Stimulated activated naive CD4-positive, alpha-beta T cell treated with Interleukin-2 at 50 U/mL for 16 hours (primary cell): ENCODE measurements at regions not wholly inside any gene's neighbourhood (a gene's known extent, or its start where the extent isn't known, plus 50 kb on each side); places are given as distances from the start of the nearest gene placed in this dataset.
"Not testable (repeated sequence)": the region's sequence is repeated elsewhere in the genome, so short reads cannot be mapped to it uniquely, and the experiment has no call there.

Source experiments
- DNase-seq: peaks from one replicate; lab custom pipeline; 2025; lab: John Stamatoyannopoulos, UW

DNA sequence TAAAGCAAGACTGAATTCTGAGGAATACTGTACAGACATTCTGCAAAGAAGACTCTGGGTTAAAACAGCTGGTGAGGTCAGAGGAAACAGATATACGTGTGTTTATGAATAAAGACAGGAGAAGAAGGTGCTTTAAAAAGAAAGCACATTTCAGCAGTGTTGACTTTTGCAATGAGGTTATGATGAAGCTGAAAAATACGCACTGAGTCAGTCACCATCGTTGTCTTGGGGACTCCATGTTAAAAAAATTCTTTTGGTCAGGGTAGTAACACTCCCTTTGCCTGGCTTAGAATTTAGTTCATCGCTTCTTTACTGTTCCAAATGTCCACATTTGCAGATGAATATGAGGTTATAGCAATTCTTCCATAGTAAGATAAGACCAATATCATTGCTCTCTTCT lies 1049.0 kb downstream of the TSN start:
- DNase-seq: no peak

DNA sequence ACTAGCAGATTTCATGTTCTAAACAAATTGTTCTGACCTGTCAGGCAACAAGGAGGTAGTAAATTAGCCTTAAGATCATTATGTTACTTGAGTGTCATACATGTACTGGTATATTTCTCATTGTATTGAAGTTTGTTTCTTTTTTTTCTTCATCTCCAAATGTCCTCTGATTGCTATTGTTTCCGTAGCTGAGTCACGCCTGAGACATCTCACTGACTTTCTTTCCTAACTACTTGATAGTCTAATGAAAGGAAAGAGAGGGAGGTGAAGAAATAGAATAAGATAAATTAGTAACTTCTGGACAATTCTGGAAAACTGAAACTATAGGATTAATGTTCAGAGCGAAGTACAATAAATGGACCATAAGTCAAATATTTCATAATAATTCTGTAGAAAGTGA lies 1049.9 kb downstream of the TSN start:
- no peak for DNase-seq

DNA sequence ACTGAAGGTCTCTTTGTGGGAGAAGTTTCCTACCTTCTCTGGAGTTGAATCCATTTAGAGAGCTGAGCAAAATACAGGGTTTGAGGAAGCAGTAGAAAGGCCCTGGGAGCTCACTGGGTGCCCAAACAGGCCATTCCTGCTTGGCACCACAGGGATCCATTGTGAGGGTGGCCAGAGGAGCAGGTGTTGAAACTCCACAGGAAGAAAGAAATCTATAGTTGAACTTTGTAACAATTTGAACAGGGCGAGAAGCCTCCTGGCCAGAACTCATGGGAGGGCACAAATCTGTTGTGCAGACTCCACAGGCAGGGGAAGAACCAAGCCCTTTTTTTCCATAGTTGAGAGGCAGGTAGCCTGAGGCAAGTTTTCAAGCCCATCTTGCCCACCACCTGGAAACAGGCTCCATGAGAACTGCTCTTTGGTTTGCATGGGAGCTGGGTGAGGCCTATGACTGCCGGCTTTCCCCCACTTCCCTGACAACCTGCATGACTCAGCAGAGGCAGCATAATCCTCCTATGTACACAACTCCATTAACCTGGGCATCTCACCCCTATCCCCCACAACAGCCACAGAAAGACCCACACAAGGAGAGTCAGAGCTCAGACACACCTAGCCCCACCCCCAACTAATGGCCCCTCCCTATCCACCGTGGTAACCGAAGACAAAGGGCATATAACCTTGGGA lies 1053.0 kb downstream of the TSN start:
- no peak for DNase-seq

DNA sequence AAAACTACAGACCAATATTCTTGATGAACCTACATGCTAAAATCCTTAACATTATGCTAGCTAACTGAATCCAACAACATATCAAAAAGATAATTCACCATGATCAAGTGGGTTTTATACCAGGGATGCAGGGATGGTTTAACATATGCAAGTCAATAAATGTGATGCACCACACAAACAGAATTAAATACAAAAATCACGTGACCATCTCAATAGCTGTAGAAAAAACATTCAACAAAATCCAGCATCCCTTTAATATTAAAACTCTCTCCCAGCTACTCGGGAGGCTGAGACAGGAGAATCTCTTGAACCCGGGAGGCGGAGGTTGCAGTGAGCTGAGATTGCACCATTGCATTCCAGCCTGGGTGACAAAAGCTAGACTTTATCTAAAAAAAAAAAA lies 1056.8 kb downstream of the TSN start:
- DNase-seq: not testable (repeated sequence)

DNA sequence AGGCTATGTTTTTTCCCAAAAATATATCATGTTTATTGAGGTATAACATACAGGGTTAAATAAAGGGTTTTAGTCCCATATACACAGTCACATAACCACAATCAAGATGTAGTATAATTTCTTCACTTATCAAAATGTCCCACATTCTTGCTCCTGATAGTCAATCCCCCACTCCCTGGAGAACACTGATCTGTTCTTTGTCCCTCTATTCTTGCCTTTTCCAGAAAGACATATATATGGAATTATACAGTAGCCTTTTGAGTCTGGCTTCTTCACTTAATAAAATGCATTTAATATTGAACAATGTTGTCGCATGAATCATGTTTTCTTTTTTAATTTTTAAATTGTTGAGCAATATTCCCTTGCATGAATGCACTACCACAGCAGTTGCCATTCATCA lies 1059.7 kb downstream of the TSN start:
- DNase-seq: no peak

DNA sequence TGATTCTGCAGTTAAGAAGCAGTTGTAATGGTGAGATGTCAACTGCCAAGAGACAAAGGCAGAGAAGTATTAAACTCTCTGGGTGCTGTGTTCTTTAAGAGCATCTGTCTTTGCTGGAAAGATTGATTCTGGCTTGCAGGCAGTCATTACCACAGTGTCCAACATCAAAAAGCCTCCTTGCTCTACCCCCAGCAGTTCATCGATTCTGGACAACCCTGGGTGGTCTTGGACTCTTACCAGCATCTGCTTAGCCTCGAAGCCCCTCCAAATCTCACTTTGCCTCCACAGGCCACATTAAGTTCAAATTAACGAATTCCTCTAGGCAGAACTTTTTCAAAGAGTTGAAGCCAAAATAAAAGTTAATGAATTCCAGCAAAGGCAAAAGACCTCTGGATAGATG lies 1061.4 kb downstream of the TSN start:
- no peak for DNase-seq

DNA sequence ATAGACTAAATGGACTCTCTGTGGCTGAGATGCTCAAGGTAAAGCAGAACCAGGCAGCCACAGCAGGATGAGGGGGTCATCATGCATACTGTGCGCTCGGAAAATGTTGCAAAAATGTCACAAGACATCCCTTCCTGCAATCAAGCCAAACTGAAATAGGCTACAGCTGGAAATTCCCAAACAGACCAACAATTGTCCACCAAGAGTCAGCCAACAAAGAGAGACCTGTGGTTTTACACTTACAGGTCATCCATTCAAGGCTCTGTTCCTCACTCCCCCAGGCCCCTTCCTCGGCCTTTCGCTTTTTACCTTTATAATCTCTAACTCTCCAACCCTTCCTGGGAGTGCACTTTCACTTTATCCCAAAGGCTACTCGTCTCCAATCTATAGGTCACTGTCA lies 1066.9 kb downstream of the TSN start:
- DNase-seq: no peak

DNA sequence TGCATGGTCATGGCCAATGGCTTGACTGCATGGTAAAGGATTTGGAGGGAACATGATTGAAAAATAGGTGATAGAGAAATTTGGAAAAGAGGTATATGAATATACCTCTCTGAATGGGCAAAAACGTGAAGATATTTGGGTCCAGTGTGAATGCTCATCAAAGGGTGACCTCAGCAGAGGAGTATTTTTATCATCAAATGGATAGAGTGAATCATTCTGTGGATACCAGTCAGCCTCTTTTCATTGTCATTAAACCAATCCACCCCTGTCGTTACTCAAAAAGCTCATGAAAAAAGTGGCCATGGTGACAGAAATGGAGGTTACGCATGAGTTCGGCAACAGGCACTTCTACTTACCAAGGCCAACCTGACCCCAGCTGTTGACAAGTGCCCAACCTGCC lies 1074.7 kb downstream of the TSN start:
- no peak for DNase-seq

DNA sequence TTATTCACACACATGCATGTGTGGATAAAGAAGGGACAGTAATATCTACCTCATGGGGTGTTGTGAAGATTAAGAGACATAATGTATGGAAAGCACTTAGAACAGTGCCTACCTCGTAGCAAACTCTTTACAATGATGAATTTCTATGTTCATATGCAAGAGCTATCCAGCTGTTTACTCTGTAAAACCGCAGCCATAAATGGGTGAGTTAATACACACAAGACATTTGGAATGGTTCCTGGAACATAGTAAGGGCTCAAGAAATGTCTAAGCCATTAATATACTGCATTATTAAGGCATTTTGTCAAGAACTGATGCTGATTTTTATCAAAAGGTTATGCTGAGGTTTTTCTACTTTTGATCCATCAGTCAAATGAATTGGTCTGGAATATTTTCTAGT lies 1076.2 kb downstream of the TSN start:
- DNase-seq: no peak

DNA sequence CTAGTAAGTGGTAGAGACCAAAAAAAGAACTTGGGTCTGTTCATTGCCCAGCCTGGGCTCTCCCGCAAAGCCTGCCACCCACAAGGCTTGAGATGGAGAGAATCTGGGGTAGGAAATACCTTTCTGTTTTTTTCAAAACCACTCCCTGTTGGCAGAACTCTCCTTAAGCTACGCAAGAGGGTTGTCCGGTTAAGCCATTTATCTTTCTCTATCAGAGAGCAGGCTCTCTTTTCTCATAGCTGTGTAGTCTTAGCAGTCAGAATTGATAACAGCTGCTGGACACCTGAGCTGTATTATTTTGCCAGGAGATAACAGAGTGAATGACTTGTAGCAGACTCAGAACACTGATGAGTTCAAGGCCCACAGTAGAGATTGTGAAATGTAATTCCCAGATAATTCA lies 1088.1 kb downstream of the TSN start:
- no peak for DNase-seq

DNA sequence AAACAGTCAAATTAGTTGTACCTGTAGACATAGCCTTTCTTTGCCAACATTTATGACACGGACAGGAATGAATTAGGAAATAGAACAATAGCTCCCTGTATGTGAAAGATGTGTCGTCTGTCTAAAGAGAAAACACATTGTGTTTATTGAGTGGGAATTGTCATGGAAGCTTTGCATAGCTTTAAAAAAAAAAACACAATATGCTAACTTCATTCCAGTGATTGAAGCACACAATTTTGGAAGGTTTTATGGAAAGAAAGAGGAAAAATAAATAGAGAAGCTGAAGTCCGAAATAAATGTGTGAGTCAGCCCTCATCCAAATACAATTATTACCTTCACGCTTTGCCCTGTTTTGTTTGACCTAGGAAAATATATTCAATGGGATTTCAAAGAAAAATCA lies 1095.7 kb downstream of the TSN start:
- no peak for DNase-seq

DNA sequence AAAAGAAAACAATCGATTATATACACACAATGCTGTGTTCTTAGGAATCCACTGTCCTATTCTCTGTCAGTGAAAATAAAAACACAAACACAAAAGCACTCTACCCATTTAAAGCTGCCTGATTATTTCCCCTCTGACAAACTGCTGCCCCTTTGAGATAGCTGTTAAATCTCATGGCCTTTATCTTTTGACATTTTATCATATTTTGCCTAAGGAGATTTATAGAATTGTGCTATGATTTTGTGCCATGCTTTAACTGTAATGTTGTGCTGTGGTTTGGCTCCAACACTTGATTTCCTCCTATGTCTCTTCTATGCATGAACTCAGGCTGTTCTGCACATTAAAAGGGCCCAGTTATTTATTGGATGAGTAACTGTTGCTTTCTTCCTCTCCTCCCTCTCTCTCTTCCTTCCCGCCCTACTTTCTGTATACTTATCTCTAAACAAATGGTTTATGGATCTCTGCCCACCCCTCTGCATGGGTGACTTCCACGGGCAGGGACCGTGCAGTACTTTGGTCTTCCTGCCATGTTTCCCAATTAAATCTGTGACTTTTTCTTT lies 1096.6 kb downstream of the TSN start:
- DNase-seq: no peak

DNA sequence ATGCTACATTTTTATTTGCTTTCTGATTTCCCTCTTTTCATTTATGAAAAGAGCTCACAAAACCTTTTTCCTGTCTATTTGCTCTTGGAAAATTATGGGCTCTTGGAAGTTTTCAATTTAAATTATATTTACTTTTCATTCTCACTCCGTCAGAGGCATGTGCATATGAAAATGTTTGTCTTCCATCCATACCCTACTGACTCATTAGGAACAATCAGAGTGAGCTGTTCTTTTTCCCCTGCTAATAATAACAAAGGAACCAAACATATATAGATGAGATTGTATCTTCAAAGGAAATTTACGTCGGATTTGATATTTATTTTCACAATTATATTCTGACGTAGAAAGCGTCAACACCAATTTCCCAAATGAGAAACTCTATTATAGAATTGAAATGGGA lies 1101.2 kb downstream of the TSN start:
- no peak for DNase-seq

DNA sequence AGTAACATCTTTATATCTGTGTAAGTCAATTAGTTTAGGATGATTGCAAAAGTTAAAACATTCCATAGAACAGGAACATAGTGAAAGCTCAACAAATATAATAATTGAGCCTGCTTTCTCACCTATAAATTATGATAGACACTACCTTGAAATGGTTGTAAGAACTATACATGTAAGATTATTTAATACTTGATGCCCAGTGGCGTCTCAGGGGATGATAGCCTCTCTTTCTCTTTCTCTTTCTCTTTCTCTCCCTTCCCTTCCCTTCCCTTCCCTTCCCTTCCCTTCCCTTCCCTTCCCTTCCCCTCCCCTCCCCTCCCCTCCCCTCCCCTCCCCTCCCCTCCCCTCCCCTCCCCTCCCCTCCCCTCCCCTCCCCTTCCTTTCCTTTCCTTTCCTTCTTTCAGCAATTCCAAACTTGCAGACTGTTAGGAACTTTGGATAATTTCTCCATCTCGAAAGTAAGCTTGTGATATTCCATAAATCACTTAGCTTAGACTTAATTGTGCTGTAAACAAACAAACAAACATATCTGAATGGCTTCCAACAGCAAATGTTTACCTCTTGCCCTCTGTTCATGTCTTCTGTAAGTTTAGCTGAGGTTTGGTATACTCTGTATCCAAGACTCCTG lies 1102.7 kb downstream of the TSN start:
- DNase-seq: no peak

DNA sequence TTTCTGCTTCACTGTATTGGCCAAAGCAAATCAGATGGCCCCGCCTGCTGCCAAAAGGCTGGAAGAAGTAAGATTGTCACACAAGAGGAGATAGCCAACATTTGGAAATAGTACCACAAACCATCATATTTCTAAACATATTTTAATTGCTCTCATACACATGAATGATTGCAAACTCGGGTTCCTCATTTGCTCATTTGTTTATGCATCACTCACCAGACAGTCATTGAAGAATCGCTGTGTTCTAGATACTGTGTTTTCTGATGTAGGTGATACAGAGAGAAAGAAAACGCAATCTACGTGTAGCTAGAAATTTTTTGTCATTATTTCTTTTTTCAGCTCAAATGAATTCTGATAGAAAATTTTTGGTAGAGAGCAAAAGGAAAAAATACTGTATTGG lies 1103.4 kb downstream of the TSN start:
- DNase-seq: no peak

DNA sequence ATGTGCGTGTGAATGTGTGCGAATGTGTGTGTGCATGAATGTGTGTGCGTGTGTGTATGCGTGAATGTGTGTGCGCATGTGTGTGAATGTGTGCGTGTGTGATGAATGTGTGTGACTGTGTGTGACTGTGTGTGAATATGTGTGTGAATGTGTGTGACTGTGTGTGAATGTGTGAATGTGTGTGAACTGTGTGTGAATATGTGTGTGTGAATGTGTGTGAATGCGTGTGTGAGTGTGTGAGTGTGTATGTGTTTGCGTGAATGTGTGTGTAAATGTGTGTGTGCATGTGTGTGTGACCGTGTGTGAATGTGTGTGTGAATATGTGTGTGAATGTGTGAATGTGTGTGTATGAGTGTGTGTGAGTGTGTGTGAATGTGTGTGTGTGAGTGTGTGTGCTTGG lies 1103.8 kb downstream of the TSN start:
- DNase-seq: no peak

DNA sequence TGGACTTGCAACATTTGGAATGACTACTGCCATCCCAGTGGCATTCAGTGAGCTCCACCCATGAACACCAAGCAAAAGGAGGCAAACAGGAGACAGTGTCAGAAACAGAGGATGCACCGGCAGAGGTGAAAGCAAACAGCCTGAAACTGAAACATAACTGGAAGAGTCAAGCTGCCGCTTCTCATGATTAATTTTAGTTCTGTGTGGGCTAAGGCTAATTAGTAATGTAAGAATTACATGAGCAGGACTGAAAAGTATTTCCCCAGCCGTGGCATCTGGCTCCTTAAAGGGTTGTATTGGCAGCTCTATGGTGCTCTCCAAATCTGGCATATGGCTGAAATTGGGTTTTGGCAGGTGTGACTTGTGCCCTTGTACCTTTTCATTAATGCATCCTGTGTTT lies 1108.1 kb downstream of the TSN start:
- no peak for DNase-seq

DNA sequence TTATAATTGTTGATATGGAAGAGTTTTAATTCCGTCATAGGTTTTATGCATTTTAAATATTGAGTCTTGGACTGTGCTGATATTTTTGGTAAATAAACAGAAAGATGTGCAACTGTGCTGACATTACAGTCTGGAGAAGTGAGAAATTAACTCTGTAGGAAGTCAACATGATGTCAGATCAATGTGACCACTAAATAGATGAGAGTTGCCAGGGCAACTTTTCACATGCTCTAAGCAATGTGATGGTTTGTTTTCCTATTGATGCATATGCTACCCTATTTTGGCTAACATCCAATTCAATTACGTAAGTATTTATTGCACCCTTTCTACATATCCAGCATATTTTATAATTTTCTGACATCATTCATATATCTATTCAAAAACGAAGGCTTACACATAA lies 1109.3 kb downstream of the TSN start:
- DNase-seq: no peak

DNA sequence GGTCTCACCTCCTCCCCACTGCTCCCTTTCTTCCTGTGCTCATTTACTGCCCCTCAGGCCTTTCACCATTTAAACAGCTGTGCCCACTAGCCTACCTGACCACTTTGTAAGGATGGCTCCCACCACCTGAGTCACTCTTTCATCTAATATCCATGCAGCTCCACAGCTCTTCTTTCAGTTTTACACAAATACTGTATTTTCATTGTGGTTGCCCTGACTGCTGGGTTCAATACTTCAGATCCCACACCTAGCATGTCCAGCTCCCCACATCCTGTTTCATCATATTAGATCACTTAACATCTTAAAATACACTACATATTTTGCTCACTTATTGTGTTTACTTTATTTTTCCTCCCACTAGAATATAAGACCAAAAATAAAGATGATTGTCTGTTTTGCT lies 1110.6 kb downstream of the TSN start:
- DNase-seq: no peak

DNA sequence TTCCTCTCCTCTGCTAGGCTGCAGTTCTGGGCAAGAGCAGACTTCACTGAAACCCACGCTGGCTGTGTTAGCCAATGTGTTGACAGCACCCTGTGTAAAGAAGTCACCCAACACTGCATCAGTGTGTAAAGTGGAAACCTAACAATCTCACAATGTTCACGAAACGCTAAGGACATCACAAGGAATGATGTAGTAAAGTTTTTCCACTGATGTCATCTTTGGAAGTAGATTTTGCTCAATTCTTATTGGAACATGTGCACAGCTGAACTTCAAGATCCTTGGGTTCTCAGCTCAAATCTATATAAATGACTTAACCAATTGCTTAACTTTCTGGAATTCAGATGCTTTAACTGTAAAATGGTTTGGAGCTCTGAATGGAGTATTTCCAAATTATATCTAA lies 1112.5 kb downstream of the TSN start:
- DNase-seq: no peak

DNA sequence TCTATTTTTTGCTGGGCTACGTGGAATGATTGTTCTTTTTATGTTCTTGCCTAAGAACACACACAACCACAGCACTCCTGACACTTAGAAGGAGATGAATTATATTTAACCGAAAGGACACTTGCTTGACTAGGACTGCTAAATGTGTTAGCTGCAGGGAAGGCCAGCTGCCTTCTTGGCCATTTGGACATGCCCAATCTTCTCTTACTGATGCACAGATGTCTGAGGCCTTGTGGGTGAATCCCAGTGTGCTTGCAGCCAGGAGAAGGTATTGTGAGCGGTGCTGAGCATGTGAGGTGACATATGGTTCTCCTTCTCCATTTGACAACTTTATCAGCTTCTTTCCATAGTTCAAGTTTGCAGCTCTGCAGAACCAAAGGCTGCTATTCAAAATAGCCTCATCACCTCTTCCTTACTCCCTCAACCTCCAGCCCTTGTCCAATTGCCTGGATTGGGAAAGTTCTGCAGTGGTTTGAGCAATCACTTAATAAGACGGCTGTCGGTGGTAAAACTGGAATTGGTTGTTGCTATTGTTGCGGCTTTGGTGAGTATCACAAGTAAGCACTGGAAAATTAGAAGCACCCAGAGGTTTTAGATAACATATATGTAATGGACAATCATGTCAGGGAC lies 1113.3 kb downstream of the TSN start:
- no peak for DNase-seq

DNA sequence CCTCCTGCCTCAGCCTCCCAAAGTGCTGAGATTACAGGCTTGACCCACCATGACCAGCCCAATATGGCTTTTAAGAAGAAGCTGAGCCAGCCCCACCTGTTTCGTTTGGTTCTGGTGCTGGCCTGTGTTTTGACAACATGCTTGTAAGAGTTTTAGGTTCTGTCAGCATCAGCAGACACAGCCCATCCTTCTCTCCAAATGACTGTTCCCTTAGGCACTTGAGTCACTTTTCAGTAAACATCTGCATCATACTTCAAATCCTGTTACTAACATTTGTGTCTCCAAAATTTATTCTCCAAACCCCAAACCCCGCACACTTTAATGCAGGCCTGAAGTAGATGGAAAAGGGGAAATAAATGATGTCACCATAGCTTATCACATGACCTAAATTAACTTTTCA lies 1118.5 kb downstream of the TSN start:
- DNase-seq: no peak

DNA sequence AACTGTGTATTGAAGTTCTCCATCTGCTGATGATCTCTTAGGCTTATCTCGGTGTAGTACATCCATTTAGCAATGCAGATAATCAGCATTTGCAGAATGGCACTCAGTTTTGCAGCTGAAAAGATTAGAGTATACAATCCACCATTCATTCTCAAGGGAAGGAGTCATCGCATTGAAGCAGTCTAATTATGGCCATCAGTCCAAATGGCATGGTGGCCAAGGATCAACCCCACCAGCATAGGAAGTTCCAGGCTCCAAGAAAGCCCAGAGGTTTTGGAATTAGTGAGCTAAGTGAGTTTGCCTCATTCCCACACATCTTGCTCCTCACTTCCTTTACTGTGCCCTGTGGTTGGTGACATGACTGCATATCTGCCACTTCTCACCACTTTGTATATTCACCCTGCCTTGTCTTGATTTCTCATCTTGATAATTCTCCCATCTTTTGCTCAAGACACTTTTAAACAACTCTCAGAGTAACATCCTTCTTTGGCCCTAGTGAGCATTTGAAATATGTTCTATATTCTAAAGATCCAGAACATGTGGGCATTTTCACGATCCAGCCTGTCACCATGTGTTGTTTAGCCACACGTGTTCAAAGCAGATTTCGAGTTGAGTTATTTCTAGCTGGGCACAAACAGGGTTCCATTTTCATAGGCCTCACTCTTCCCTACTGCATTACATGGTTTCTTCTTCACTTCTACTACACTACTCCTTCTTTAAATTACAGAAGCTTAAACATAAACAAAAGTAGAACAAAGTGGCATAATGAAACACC lies 1119.8 kb downstream of the TSN start:
- DNase-seq: no peak
